ENCODE measurements at regions not wholly inside any gene's neighbourhood (a gene's known extent, or its start where the extent isn't known, plus 50 kb on each side); places are given as distances from the start of the nearest gene placed in this dataset.

- no peak overlapping the region for H3K27ac ChIP-seq
- no peak for TF ChIP-seq CTCF (IDR thresholded peaks at IDR 0.05; ENCODE audit: low read depth, low read length)
- no peaks in the 10 kb centered on the region for H3K36me3 ChIP-seq
- no peak overlapping the region for H3K4me3 ChIP-seq
- H3K27me3 ChIP-seq, result no peaks in the 10 kb centered on the region
- DNase-seq (ENCODE audit: low read depth in 1 of 2, low spot score in 1 of 2), result no peak
- no peaks in the 10 kb centered on the region for H3K4me1 ChIP-seq (ENCODE audit: low read depth)
- H3K9me3 ChIP-seq (ENCODE audit: low read depth), result no peaks in the 10 kb centered on the region
These were observed 287.4 kb upstream of the SNX7 start for GRCh38 chr1:98374098-98374497.

- Histone ChIP-seq H3K27me3 (no peaks in the 10 kb centered on the region), H3K9me3 (ENCODE audit: low read depth) (no peaks in the 10 kb centered on the region), H3K27ac (no peak overlapping the region), H3K4me1 (ENCODE audit: low read depth) (no peaks in the 10 kb centered on the region), H3K4me3 (no peak overlapping the region), H3K36me3 (no peaks in the 10 kb centered on the region)
- no peak for DNase-seq (ENCODE audit: low read depth in 1 of 2, low spot score in 1 of 2)
- no peak for TF ChIP-seq CTCF (IDR thresholded peaks at IDR 0.05; ENCODE audit: low read depth, low read length)
These were observed 288.5 kb upstream of the SNX7 start for GRCh38 chr1:98373056-98373455.

- DNase-seq (ENCODE audit: low read depth in 1 of 2, low spot score in 1 of 2), result no peak
- no peaks in the 10 kb centered on the region for H3K9me3 ChIP-seq (ENCODE audit: low read depth)
- TF ChIP-seq CTCF (IDR thresholded peaks at IDR 0.05; ENCODE audit: low read depth, low read length), result no peak
- no peak overlapping the region for H3K4me3 ChIP-seq
- H3K4me1 ChIP-seq (ENCODE audit: low read depth), result no peaks in the 10 kb centered on the region
- H3K27ac ChIP-seq, result no peak overlapping the region
- no peaks in the 10 kb centered on the region for H3K36me3 ChIP-seq
- H3K27me3 ChIP-seq, result no peaks in the 10 kb centered on the region
These were observed 289.8 kb upstream of the SNX7 start for GRCh38 chr1:98371764-98372163.

GRCh38 chr1:98369463-98369862 is 292.1 kb upstream of the SNX7 start:
- DNase-seq (ENCODE audit: low read depth in 1 of 2, low spot score in 1 of 2), result no peak
- Histone ChIP-seq H3K36me3 (no peaks in the 10 kb centered on the region), H3K4me3 (no peak overlapping the region), H3K9me3 (ENCODE audit: low read depth) (no peaks in the 10 kb centered on the region), H3K4me1 (ENCODE audit: low read depth) (no peaks in the 10 kb centered on the region), H3K27me3 (no peaks in the 10 kb centered on the region), H3K27ac (no peak overlapping the region)
- no peak for TF ChIP-seq CTCF (IDR thresholded peaks at IDR 0.05; ENCODE audit: low read depth, low read length)

GRCh38 chr1:98368995-98369394 is 292.5 kb upstream of the SNX7 start:
- H3K4me1 ChIP-seq (ENCODE audit: low read depth), result no peaks in the 10 kb centered on the region
- no peak for TF ChIP-seq CTCF (IDR thresholded peaks at IDR 0.05; ENCODE audit: low read depth, low read length)
- H3K27ac ChIP-seq, result no peak overlapping the region

GRCh38 chr1:98367426-98367825 is 294.1 kb upstream of the SNX7 start:
- no peak for TF ChIP-seq CTCF (IDR thresholded peaks at IDR 0.05; ENCODE audit: low read depth, low read length)
- H3K27ac ChIP-seq, result no peak overlapping the region
- no peak overlapping the region for H3K4me3 ChIP-seq
- no peaks in the 10 kb centered on the region for H3K9me3 ChIP-seq (ENCODE audit: low read depth)
- no peaks in the 10 kb centered on the region for H3K4me1 ChIP-seq (ENCODE audit: low read depth)
- no peaks in the 10 kb centered on the region for H3K27me3 ChIP-seq
- no peak for DNase-seq (ENCODE audit: low read depth in 1 of 2, low spot score in 1 of 2)
- no peaks in the 10 kb centered on the region for H3K36me3 ChIP-seq

More at GRCh38 chr1:98368995-98369394, 292.5 kb upstream of the SNX7 start:
- H3K36me3 ChIP-seq, result no peaks in the 10 kb centered on the region
- no peaks in the 10 kb centered on the region for H3K9me3 ChIP-seq (ENCODE audit: low read depth)
- no peak overlapping the region for H3K4me3 ChIP-seq
- H3K27me3 ChIP-seq, result no peaks in the 10 kb centered on the region
- no peak for DNase-seq (ENCODE audit: low read depth in 1 of 2, low spot score in 1 of 2)

Measured in cardiac muscle cell (in vitro differentiated cells and primary cell).